Vagina (tissue), 2 donors: ENCODE measurements at regions not wholly inside any gene's neighbourhood (a gene's known extent, or its start where the extent isn't known, plus 50 kb on each side); places are given as distances from the start of the nearest gene placed in this dataset.

ENCODE experiments used
- POLR2A ChIP-seq, 2 donors: fragments of 450-650 bp; IDR thresholded peaks; one replicate each; pipeline ENCODE4 v1.6.1; 2017; ENCODE audit warnings: antibody characterized with exemption in 2 of 2, mild to moderate bottlenecking in 2 of 2, moderate library complexity in 2 of 2
- TF ChIP-seq, protein P1 (sequence below), 3 experiments: fragments of 450-650 bp in 2 of 3; fragments of 200-600 bp in 1 of 3; sonication (generic) in 1 of 3; IDR thresholded peaks; one replicate each; pipeline ENCODE4 v1.5.1; 2017 to 2019; ENCODE audit warnings: antibody characterized with exemption in 3 of 3, mild to moderate bottlenecking in 2 of 3, moderate library complexity in 2 of 3

DNA sequence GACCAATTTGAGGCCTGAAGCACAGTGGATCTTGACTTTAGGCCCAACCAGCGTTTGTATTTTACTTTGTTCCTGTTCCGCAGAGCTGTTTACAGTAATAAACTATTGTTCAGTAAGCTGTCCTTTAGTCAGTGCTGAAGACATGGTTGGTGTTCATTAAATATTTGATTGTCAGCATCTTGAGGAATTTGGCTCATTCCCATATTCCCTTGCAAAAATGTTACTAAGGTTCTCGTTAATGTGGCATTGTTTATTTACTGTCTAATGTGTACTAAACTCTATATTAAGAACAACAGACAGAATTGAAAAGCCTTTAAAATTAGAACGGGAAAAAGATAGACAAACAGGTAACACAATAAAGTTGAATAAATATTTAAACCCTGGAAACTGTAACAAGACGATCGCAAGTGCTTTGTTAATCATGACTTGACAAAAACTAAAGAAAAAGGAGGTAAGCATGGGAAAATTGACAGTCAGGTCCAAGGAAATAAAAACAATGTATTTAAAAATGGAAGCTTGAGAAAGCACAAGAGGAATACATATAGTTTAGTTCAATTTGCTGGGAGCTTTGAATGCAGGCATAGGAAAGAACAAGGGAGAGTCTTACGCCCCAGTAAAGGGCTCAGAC lies 1060.8 kb upstream of the CRIM1 start:
- TF ChIP-seq, protein P1, sequence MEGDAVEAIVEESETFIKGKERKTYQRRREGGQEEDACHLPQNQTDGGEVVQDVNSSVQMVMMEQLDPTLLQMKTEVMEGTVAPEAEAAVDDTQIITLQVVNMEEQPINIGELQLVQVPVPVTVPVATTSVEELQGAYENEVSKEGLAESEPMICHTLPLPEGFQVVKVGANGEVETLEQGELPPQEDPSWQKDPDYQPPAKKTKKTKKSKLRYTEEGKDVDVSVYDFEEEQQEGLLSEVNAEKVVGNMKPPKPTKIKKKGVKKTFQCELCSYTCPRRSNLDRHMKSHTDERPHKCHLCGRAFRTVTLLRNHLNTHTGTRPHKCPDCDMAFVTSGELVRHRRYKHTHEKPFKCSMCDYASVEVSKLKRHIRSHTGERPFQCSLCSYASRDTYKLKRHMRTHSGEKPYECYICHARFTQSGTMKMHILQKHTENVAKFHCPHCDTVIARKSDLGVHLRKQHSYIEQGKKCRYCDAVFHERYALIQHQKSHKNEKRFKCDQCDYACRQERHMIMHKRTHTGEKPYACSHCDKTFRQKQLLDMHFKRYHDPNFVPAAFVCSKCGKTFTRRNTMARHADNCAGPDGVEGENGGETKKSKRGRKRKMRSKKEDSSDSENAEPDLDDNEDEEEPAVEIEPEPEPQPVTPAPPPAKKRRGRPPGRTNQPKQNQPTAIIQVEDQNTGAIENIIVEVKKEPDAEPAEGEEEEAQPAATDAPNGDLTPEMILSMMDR (IDR thresholded peaks at IDR 0.05) = no peak
- no peak for TF ChIP-seq POLR2A (IDR thresholded peaks at IDR 0.05)
